Pulmonary artery endothelial cell (primary cell): ENCODE measurements at regions not wholly inside any gene's neighbourhood (a gene's known extent, or its start where the extent isn't known, plus 50 kb on each side); places are given as distances from the start of the nearest gene placed in this dataset.
"Not testable (repeated sequence)": the region's sequence is repeated elsewhere in the genome, so short reads cannot be mapped to it uniquely, and the experiment has no call there.

ENCODE experiments used
- DNase-seq: peaks from one replicate; pipeline ENCODE4 v3.0.0-alpha.2; 2011; ENCODE audit warnings: low read depth, low spot score

DNA sequence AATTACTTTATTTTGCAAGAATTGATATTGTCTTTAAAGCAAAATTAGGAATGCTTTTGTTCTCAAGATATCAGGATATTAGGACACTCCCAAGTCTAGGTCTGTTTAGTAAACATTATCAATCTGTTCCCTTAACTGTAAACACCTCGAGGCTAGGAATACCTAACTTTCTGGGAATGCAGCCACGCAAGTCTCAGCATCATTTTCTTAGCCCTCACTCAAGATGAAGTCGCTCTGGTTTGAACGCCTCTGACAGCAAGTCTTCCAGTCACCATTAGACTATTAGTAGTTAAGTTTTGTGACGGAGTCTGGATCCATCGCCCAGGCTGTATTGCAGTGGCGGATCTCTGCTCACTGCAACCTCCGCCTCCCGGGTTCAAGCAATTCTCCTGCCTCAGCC is 128.0 kb upstream of the MYO3A start:
- no peak for DNase-seq

DNA sequence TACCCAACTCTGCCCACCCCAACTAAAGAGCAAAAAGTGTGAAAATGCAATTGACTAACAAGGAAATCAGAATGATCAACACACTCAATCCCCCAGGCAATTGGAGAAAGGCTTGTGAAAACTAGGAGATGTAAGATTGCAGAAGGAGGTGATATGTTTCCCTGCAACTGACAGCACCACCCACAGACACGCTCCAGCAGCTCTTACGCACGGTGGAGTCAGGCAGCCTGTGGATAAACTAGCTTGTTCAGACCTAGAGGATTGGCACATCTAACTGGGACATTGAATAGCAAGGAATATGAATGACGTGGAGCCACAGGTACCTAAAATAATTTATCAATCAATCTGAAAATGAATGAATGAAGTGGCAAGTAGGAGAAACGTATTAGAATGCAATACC is 125.7 kb upstream of the MYO3A start:
- no peak for DNase-seq

DNA sequence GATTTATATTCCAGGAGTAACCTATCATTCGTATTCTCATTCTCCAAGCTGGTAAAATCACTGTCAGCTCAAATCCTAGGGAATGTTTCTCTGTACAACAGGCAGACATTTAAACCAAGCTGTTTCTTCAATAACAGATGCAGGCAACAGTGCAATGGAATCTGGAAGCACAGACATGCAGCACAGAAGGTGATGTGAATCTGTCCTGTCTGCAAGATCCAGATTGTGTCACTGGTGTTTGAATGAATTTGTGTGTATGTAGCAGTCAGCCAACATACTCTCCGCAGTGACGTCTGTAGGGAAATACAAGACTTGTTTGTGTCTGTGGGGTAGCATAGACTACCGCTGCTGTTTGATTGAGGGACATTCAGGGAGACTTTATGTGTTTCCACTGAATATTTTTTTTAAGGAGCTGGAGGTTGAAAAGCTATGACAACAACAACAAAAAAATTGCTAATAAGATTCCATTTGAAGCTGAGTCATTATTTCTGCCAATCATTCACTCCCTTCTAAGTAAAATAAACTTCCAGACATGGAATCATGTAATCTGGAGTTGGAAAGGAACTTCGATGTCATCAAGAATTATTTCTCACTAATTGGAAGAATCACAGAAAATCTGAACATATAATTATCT is 122.9 kb upstream of the MYO3A start:
- DNase-seq: no peak

DNA sequence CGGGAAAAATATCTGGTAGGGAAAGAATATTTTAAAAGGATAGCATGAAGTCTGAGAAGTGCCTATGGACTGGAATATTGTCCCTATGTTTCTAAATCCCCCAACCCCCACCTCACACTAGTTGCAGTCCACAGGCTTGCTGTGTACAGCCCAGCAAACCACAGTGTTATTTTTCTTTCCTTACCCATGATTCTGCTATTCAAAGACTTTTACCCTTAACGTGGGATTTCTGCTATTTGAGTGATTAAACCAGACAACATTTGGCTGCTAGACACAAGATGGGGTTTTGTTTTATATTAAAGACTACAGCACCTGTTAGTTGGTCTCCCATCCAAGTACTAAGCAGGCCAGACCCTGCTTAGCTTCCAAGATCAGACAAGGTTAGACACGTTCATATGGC is 120.5 kb upstream of the MYO3A start:
- no peak for DNase-seq

DNA sequence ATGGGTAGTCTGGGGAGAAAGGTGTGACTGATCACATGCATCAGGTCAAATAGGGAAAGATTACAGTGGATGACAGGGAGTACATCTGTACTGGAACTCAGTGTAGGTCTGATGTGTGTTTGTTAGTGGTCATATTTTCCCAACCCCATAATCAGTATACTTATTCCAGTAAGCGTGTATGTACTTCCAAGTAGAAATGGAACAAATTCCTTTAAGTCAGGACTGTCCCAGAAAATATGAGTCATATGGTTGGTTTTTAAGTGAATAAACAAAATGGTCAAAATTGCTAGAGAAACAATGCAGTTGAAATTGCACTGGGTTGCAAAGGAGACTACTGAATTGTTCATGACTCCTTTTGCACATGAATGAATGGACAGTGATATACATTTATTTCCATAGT is 118.8 kb upstream of the MYO3A start:
- no peak for DNase-seq

DNA sequence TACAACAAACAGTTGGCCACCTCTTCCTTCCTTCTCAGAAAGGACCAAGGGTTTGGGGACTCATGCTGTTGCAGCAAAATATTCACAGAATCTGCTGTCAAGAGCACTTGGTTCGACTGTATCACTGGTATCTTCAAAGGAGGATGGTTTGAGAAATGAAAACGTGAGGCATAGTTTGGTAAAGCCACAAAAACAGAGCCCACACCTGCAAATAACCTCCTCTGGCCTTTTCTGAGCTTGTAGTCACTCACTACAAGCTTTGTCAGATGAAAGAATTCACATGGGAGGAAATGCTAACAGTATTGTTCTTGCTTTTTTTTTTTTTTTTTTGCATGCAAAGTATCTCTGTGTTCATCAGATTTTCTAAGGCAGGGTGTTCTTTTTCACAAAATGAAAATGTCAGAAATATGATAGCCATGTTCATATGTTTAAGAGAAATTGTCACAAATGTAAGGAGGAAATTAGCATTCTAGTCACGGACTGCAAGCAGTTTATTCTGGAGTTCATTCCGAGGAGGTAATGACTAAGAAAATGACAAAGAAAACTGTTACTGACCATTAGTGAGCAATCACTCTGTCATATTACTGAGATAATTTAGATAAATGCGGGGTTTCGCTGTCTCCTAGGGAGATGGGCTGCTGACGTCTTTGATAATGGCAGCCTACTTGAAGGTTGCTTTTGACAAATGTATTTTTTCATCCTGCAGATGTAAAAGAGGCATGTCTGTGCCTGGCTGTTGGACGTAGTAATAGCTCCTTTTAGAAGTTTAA is 117.8 kb upstream of the MYO3A start:
- DNase-seq: no peak

DNA sequence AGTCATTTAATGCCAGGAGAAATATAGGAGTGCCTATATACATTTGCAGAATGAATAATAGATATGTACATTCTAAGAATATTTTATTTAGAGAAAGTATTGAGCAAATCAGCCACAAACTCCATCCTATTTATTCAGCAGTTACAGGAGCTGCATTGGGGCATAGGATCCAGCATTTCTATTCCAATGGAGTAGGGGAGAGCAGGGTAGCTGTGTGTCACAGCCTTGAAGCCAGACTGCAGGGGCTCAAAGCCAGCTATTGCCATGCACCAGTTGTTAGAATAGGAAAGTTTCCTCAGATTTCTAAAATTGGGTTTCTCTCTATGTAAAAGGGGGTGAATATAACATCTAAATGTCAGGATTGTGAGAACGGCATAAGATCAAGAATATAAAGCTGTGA is 116.8 kb upstream of the MYO3A start:
- no peak for DNase-seq

DNA sequence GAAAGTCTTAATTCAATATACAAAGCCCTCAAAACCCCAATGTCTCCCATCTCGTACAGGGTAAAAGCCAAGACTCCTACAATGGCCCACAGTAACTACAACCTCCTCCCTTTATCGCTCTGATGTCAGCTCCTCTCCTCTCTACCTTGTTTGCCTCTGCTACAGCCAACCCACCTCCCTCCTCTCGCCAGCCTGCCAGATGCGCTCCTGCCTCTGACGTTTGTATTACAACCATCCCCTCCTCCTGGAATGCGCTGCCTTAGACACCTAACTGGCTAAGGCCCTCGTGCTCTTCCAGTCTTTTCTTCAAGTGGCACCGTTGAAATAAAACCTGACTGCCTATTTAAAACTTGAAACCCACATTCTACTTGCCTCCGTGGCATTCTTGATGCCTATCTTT is 115.3 kb upstream of the MYO3A start:
- no peak for DNase-seq

DNA sequence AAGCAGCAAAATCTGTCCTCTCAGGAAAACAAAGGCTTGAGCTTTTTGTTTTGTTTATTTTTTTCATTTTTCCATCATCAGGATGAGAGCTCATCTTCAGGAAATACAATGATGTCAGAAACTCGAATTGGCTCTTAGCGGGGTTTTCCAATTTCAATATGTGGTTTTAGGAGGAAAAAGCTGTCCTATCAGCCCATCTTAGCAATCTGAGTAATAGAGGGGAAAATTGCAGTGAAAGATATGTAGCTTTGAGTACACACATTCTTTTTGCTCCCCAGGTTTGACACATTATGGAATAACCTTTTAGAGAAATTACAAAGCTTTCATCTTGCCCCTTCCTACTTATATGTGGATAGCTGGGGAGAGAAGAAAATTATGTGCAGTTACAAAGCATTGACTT is 113.6 kb upstream of the MYO3A start:
- no peak for DNase-seq

DNA sequence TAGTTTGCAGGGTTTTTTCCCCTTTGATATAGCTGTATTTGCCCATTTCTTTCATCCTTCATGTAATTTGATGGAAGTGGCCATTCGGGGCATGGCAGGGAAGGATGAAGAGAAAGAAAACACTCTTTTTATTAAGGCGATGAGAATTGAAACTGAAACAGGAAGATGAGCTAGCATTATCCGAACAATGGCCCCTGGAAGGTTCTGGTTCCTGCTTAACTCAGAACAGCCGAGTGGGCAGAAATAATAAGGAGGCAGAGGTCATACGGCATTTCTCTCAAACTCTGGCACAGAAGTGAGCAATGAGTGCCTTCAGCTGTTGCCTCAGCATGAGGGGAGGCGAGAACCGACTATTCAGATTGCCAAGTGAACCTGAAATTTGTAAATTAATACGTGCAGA is 113.2 kb upstream of the MYO3A start:
- DNase-seq: no peak

DNA sequence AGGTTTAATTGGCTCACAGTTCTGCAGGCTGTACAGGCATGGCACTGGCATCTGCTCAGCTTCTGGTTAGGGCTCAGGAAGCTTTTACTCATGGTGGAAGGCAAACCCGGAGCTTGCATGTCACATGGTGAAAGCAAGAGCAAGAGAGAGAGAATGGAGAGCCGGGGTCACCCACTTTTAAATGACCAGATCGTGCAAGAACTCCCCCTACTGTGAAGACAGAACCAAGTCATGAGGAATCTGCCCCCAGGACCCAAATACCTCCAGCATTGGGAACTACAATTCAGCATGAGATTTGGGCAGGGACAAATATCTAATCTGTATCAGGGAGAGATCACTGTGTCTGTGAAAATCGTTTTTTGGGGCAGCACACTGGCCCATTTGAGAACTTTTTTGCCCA is 110.0 kb upstream of the MYO3A start:
- DNase-seq: no peak

DNA sequence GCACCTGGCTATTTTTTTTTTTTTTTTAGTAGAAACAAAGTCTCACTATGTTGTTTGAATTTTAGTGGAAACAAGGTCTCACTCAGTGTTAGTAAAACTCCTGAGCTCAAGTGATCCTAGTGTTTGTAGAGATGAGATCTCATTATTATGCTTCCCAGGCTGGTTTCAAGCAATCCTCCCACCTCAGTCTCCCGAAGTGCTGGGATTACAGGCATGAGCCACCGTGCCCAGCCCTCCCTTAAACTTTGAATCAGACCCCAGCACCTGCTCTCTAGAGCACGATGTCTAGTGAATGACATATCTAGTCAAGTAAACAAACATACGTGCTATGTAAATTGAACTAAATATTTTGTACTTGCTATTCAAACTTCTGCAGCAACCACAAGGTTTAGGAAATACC is 105.6 kb upstream of the MYO3A start:
- no peak for DNase-seq

DNA sequence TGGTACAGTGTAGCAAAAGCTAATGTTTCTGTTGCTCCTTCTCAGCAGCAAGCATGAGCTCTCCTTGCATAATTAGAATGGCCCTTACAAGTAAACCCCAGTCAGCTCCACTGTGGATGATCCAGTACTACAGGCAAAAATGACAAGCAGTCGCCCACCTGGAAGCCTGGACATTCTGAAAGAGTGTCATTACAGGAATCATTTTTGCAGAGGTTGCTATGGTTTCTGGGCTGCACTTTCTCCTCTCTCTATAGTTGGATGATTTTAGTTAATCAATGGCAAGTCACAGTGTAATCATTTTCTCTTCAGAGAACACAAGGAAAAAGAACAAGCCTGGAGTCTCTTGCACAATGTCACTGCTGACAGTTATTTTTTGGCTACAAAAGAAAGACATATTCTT is 102.9 kb upstream of the MYO3A start:
- no peak for DNase-seq

DNA sequence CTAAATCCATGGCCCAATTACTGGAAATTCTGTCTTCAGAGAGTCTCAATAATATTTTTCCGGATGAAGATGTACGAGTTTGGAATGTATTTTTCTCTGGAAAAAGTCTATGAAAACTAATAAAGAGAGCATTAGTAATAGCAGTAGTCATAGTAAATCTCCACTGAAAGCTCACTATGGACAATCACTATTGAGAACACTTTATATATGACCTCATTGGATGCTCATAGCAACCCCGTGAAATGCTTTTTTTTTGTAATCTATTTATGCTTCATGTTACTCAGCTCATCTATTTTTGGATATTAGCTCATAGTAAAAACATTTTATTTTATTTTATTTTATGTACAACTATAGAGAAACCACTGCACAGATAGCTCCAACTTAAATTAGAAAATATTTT is 94.3 kb upstream of the MYO3A start:
- no peak for DNase-seq

DNA sequence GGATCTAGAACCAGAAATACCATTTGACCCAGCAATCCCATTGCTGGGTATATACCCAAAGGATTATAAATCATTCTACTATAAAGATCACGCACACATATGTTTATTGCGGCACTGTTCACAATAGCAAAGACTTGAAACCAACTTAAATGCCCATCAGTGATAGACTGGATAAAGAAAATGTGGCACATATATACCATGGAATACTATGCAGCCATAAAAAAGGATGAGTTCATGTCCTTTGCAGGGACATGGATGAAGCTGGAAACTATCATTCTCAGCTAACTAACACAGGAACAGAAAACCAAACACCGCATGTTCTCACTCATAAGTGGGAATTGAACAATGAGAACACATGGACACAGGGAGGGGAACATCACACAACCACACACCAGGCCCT is 93.2 kb upstream of the MYO3A start:
- not testable (repeated sequence) for DNase-seq

DNA sequence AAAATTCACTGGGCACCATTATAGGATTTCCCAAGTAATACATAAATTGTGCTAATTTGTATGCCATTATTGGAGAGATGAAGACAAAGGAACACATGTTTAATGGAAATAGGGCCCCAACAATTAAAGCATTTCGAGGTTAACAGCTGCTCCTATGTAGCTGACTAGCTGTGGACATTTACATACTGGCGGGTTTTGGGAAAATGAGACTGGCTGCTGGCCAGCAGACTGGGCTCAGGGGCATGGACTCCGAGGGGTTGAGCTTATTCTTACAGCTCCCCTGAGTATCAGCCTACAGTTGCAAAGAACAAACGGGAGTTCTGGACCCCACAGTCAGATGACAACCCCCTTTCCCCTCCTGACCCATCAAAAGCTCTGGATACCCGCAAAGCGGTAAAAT is 91.9 kb upstream of the MYO3A start:
- DNase-seq: no peak

DNA sequence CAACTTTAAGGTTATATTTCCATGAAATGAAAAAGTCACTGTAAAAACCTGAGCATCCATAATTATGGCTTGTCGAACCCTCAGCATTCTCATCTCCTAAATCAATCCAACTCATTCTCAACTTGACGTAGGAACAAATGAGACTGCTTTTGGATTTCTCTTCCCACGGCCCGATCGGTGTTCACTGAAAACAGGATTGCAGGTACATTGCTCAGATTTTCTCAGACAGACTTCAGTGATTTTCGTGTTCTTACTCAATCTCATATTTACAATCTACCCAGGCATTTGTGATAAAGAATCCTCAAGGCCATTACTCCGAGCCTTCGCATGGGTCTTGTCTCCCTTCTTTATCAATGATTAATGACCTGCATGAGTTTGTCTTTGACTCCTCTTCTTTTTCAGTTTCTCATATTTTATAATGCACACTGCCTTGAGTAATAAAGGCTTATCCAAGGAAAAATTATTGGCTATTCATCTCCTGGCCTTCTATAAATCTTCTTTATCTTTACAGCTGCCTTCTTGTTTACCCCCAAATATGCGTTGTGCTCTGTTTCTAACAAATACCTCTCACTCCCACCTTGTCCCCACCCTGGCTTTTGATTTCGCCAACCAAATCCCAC is 90.4 kb upstream of the MYO3A start:
- no peak for DNase-seq

DNA sequence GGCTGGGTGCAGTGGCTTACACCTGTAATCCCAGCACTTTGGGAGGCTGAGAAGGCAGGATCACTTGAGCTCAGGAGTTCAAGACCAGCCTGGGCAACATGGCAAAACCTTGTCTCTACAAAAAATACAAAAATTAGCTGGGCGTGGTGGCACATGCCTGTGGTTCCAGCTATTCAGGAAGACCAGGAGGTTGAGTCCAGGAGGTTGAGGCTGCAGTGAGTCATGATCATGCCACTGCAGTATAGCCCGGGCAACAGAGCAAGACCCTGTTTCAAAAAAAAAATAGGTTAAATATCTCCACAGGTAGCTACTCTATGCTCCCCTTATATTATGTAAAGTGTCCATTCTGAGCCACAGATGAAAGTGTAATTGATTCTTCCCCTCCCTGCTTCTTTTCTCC is 89.3 kb upstream of the MYO3A start:
- DNase-seq: not testable (repeated sequence)

DNA sequence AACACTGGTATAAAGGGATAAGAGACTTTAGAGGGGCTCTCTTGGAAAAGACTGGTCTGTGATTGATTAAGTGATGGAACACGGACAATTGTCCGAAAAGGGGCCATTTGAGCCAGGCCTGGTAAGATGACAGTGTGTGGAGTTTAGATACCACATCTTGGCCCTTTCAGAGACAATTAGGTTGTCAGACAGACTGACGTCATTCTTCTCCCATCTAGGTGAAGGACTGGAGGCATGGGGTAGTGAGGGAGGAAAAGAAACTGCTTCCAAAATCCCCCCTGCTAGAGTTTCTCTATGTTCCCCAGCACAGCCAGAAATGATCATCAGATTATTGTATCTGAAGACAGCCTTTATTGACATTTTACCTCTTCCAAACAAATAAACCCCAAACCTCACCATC is 84.8 kb upstream of the MYO3A start:
- no peak for DNase-seq

DNA sequence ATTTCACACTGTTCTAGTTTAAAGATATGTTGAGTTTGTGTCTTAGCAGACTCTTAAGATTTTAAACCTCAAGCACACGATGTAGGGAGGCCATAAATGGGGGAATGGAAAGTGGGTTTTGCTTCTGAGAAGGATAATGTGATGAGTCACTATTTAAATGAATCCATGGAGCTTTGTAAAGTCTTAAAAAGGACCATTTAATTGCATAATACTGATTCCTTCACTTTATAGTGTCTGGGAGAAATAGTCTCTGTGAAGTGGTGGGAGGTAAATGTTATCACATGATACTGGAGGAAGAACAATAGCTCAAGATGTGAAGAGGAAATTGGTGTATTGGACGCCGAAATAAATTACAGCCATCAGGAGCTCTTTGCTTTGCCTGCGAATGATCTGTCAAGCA is 84.0 kb upstream of the MYO3A start:
- DNase-seq: no peak

DNA sequence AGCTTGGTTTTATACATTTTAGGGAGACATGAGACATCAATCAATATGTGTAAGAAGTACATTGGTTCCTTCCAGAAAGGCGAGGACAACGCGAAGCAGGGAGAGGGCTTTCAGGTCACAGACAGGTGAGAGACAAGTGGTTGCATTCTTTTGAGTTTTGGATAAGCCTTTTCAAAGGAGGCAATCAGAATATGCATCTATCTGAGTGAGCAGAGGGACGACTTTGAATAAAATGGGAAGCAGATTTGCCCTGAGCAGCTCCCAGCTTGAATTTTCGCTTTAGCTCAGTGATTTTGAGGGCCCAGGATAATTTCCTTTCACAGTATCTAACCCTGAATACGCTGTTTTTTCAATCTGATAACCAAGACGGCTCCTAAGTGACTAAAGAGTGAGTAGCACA is 82.5 kb upstream of the MYO3A start:
- DNase-seq: no peak

DNA sequence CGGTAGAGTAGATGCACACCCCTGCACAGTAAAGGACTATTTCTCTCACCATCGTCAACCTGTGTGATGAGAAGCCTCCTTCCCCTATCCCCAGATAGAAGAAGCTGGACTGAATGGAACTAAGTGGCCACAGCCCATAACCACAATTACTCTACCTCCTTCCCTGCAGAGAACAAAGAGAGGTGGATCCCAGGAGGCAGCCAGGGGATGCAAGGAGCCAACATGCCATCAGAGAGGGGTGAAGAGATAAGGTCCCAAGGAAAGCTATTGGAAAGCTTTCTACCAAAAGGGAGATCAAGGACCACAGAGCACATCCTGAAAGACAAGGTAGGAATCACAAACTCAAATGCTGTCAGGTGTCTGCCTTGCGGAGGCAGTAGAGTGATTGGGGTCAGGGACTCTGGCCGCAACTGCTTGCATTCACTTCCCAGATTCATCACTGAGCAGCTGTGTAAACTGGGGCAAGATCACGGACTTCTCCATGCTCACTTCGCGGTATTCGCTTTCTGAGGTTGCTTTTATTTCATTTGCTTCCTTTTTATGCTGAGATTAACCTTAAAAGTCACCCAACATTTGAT is 81.6 kb upstream of the MYO3A start:
- no peak for DNase-seq

DNA sequence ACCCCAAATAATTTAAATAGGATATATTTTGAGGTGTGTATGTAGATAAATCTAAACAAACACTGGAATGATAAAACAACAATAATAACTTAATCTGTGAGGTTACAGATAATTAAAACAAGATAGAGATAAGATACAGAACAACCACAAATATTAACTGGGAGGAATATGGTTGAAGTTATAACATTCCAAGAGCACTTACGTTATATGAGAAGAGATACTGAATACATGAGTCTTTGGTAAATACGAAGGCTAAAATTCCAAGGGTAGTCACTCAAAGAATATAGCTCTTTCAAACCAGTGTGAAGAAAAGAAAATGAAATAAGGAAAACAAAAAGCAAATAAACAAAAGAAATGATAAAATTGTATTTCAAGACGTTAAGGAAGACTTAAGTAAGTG is 76.0 kb upstream of the MYO3A start:
- DNase-seq: no peak
